ENCODE measurements at regions not wholly inside any gene's neighbourhood (a gene's known extent, or its start where the extent isn't known, plus 50 kb on each side); places are given as distances from the start of the nearest gene placed in this dataset.

DNA sequence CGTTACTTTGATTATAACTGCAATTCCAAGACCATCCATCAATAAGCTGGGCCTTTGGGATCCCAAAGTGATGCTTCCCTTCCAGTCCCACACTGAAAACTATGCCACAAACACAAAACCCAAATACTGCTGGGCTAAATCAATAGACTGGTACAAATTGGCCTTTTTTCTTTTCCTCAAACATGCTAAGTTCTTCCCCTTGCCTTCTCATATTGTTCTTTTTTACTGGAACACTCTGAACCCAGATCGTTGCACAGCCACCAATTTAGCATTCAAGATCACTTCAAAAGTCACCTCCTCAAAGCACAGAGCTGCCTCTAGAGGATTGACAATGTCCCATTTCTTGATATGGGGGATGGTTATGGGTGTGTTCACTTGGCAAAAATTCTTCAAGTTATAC is 66.0 kb downstream of the ACTL7B start:
- no peak for ATAC-seq
- no peaks in the 10 kb centered on the region for H3K36me3 Mint-ChIP-seq (ENCODE audit: low read depth)

More for the DNA sequence above, 66.0 kb downstream of the ACTL7B start:
- no peak overlapping the region for H3K4me2 ChIP-seq
- H3K79me2 ChIP-seq (replicated peaks; ENCODE audit: insufficient read depth) = no peaks in the 10 kb centered on the region
- TF ChIP-seq NANOG (IDR thresholded peaks at IDR 0.05; ENCODE audit: borderline replicate concordance) (no peak), EZH2phosphoT487 (IDR thresholded peaks at IDR 0.05; ENCODE audit: unreplicated experiment) (no peak), ZNF462 (CRISPR knock-in tag; IDR thresholded peaks at IDR 0.05) (no peak), ZNF114 (CRISPR knock-in tag; IDR thresholded peaks at IDR 0.05) (no peak), CREB1 (CRISPR knock-in tag; IDR thresholded peaks at IDR 0.05; ENCODE audit: low read depth) (no peak), ZNF331 (CRISPR knock-in tag; IDR thresholded peaks at IDR 0.05; ENCODE audit: low read depth) (no peak), POLR2AphosphoS5 (IDR thresholded peaks at IDR 0.05; ENCODE audit: low read depth) (no peak), EZH2 (IDR thresholded peaks at IDR 0.05; ENCODE audit: low read depth, unreplicated experiment) (no peak), REST (IDR thresholded peaks at IDR 0.05; ENCODE audit: unreplicated experiment) (no peak)
- TF ChIP-seq, protein P1, sequence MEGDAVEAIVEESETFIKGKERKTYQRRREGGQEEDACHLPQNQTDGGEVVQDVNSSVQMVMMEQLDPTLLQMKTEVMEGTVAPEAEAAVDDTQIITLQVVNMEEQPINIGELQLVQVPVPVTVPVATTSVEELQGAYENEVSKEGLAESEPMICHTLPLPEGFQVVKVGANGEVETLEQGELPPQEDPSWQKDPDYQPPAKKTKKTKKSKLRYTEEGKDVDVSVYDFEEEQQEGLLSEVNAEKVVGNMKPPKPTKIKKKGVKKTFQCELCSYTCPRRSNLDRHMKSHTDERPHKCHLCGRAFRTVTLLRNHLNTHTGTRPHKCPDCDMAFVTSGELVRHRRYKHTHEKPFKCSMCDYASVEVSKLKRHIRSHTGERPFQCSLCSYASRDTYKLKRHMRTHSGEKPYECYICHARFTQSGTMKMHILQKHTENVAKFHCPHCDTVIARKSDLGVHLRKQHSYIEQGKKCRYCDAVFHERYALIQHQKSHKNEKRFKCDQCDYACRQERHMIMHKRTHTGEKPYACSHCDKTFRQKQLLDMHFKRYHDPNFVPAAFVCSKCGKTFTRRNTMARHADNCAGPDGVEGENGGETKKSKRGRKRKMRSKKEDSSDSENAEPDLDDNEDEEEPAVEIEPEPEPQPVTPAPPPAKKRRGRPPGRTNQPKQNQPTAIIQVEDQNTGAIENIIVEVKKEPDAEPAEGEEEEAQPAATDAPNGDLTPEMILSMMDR (conservative IDR thresholded peaks at IDR 0.05; ENCODE audit: low read depth in 2 of 2) = no peak
- TF ChIP-seq, protein P2, sequence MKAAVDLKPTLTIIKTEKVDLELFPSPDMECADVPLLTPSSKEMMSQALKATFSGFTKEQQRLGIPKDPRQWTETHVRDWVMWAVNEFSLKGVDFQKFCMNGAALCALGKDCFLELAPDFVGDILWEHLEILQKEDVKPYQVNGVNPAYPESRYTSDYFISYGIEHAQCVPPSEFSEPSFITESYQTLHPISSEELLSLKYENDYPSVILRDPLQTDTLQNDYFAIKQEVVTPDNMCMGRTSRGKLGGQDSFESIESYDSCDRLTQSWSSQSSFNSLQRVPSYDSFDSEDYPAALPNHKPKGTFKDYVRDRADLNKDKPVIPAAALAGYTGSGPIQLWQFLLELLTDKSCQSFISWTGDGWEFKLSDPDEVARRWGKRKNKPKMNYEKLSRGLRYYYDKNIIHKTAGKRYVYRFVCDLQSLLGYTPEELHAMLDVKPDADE (IDR thresholded peaks at IDR 0.05) = no peak
- H3K4me1 ChIP-seq (ENCODE audit: insufficient read depth) = peaks cover 7% of the 10 kb centered on the region; the same call in 1 of the 2 replicates
- no peak overlapping the region for H3K27ac Mint-ChIP-seq
- no peaks in the 10 kb centered on the region for H3F3A ChIP-seq (replicated peaks; ENCODE audit: low read depth)
- no peak overlapping the region for H2AFZ ChIP-seq
- peaks cover 2% of the 10 kb centered on the region; the same call in 1 of the 2 replicates for H3K9me2 ChIP-seq (ENCODE audit: insufficient read depth)
- peaks cover 9% of the 10 kb centered on the region for H3K4me1 Mint-ChIP-seq
- no peak overlapping the region for H3K27ac ChIP-seq (ENCODE audit: low read depth)
- no peaks in the 10 kb centered on the region for H4K20me1 ChIP-seq (replicated peaks; ENCODE audit: insufficient read depth)
- H3K36me3 ChIP-seq (ENCODE audit: insufficient read depth) = no peaks in the 10 kb centered on the region
- no peak overlapping the region for H3K4me3 ChIP-seq
- H3K27me3 ChIP-seq (ENCODE audit: insufficient read depth) = no peaks in the 10 kb centered on the region
- H3K9me3 Mint-ChIP-seq = peaks cover 10% of the 10 kb centered on the region
- H3K4me3 Mint-ChIP-seq = no peak overlapping the region
- no peak for DNase-seq (ENCODE audit: low spot score)
- H3K27me3 Mint-ChIP-seq (ENCODE audit: insufficient read depth, low read depth, poor library complexity) = no peaks in the 10 kb centered on the region

Measured in GM23338 (cell line).